ENCODE measurements at regions not wholly inside any gene's neighbourhood (a gene's known extent, or its start where the extent isn't known, plus 50 kb on each side); places are given as distances from the start of the nearest gene placed in this dataset.
"Not testable (repeated sequence)": the region's sequence is repeated elsewhere in the genome, so short reads cannot be mapped to it uniquely, and the experiment has no call there.

DNA sequence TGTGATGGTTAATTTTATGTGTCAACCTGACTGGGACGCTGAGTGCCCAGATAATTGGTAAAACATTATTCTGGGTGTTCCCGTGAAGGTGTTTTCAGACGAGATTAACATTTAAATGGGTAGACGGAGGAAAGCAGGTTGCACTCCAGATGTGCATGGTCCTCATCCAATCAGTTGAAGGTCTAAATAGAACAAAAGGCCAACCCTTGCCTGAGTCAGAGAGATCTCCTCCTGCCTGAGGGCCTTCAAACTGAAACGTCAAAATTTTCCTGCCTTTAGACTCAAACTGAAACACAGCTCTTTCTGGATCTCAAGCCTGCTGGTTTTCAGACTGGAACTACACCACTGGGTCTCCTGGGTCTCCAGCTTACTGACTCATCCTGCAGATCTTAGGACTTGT lies 73.5 kb downstream of the NPIPA8 start:
- H3K4me3 ChIP-seq (ENCODE audit: low read length in 2 of 2); H3K9me3 ChIP-seq (ENCODE audit: control insufficient read depth in 2 of 2, low read length in 2 of 2); H3K4me1 ChIP-seq (ENCODE audit: control insufficient read depth in 2 of 2, insufficient read depth in 2 of 2, low read length in 2 of 2); H3K9ac ChIP-seq (ENCODE audit: low read depth in 1 of 2, low read length in 2 of 2); H3K36me3 ChIP-seq (ENCODE audit: control insufficient read depth in 2 of 2, insufficient read depth in 2 of 2, low read length in 2 of 2); H3K27me3 ChIP-seq (ENCODE audit: control insufficient read depth in 2 of 2, insufficient read depth in 2 of 2, low read length in 2 of 2); H3K27ac ChIP-seq (ENCODE audit: low read depth in 2 of 2, low read length in 2 of 2): not testable (repeated sequence)

GRCh38 chr16:18261848-18262247 lies 74.7 kb downstream of the NPIPA8 start:
- not testable (repeated sequence) for H3K27ac ChIP-seq (ENCODE audit: low read depth in 2 of 2, low read length in 2 of 2); H3K9me3 ChIP-seq (ENCODE audit: control insufficient read depth in 2 of 2, low read length in 2 of 2); H3K4me3 ChIP-seq (ENCODE audit: low read length in 2 of 2); H3K4me1 ChIP-seq (ENCODE audit: control insufficient read depth in 2 of 2, insufficient read depth in 2 of 2, low read length in 2 of 2); H3K9ac ChIP-seq (ENCODE audit: low read depth in 1 of 2, low read length in 2 of 2); H3K36me3 ChIP-seq (ENCODE audit: control insufficient read depth in 2 of 2, insufficient read depth in 2 of 2, low read length in 2 of 2); H3K27me3 ChIP-seq (ENCODE audit: control insufficient read depth in 2 of 2, insufficient read depth in 2 of 2, low read length in 2 of 2)

GRCh38 chr16:18259496-18260176 lies 76.9 kb downstream of the NPIPA8 start:
- H3K9ac ChIP-seq (ENCODE audit: low read depth in 1 of 2, low read length in 2 of 2); H3K4me3 ChIP-seq (ENCODE audit: low read length in 2 of 2); H3K36me3 ChIP-seq (ENCODE audit: control insufficient read depth in 2 of 2, insufficient read depth in 2 of 2, low read length in 2 of 2); H3K9me3 ChIP-seq (ENCODE audit: control insufficient read depth in 2 of 2, low read length in 2 of 2); H3K27me3 ChIP-seq (ENCODE audit: control insufficient read depth in 2 of 2, insufficient read depth in 2 of 2, low read length in 2 of 2); H3K4me1 ChIP-seq (ENCODE audit: control insufficient read depth in 2 of 2, insufficient read depth in 2 of 2, low read length in 2 of 2); H3K27ac ChIP-seq (ENCODE audit: low read depth in 2 of 2, low read length in 2 of 2): not testable (repeated sequence)

DNA sequence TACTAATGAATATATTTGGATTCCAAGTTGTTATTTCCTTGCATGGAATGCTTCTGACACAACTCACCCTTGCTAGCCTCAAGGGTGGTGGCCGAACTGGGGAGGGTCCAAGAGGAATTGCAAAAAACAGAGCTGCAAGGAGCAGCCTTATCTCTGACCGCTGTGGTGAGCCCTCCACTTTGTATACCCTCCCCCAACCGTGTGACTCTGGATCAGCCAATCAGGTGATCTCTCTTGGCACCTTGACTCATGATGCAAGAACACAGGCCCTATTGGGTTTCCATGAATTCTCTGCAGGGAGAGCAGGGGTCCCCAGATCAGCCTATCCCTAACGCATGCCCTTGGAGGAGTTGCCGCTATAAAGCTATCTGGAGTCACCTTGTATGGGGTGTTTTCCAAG lies 83.6 kb downstream of the NPIPA8 start:
- not testable (repeated sequence) for H3K27me3 ChIP-seq (ENCODE audit: control insufficient read depth in 2 of 2, insufficient read depth in 2 of 2, low read length in 2 of 2); H3K36me3 ChIP-seq (ENCODE audit: control insufficient read depth in 2 of 2, insufficient read depth in 2 of 2, low read length in 2 of 2); H3K4me1 ChIP-seq (ENCODE audit: control insufficient read depth in 2 of 2, insufficient read depth in 2 of 2, low read length in 2 of 2); H3K4me3 ChIP-seq (ENCODE audit: low read length in 2 of 2); H3K27ac ChIP-seq (ENCODE audit: low read depth in 2 of 2, low read length in 2 of 2); H3K9ac ChIP-seq (ENCODE audit: low read depth in 1 of 2, low read length in 2 of 2); H3K9me3 ChIP-seq (ENCODE audit: control insufficient read depth in 2 of 2, low read length in 2 of 2)

GRCh38 chr16:18230505-18230904 lies 106.0 kb downstream of the NPIPA8 start:
- H3K36me3 ChIP-seq (ENCODE audit: control insufficient read depth in 2 of 2, insufficient read depth in 2 of 2, low read length in 2 of 2); H3K27ac ChIP-seq (ENCODE audit: low read depth in 2 of 2, low read length in 2 of 2); H3K9ac ChIP-seq (ENCODE audit: low read depth in 1 of 2, low read length in 2 of 2); H3K4me3 ChIP-seq (ENCODE audit: low read length in 2 of 2); H3K27me3 ChIP-seq (ENCODE audit: control insufficient read depth in 2 of 2, insufficient read depth in 2 of 2, low read length in 2 of 2); H3K9me3 ChIP-seq (ENCODE audit: control insufficient read depth in 2 of 2, low read length in 2 of 2); H3K4me1 ChIP-seq (ENCODE audit: control insufficient read depth in 2 of 2, insufficient read depth in 2 of 2, low read length in 2 of 2): not testable (repeated sequence)

DNA sequence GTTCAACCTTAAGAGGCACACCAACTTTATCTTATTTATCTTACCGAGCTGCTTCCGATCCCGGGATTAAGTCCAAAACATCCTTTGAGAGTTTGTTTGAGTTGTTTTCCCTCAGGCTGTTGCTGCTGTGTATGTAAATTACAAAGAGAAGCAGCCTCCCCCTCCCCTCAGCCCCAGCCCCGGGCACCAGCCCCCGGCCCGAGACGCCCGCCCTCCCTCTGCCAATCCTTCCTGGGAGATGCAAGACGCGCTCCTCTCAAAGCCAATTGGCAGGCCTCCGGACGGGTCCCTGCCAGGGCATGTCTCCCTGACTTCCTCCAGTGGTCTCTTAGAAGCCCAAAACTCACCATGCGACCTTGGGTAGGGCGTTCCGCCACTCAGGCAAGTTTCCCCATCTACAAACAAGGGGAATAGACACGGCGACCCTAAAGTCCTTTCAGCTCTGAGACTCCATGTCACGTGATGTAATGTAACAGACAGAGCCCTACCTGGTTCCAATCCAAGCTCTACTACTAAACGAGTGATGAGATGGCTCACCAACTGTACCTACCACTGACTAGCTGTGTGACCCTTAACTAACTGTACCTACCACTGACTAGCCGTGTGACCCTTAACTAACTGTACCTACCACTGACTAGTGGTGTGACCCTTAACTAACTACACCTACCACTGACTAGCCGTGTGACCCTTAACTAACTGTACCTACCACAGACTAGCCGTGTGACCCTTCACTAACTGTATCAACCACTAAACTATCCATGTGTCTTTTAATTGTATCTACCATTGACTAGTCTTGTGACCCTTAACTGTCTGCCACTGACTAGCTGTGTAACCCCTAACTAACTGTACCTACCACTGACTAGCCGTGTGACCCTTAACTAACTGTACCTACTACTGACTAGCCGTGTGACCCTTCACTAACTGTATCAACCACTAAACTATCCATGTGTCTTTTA lies 114.2 kb downstream of the NPIPA8 start:
- H3K4me1 ChIP-seq (ENCODE audit: control insufficient read depth in 2 of 2, insufficient read depth in 2 of 2, low read length in 2 of 2); H3K27ac ChIP-seq (ENCODE audit: low read depth in 2 of 2, low read length in 2 of 2); H3K36me3 ChIP-seq (ENCODE audit: control insufficient read depth in 2 of 2, insufficient read depth in 2 of 2, low read length in 2 of 2); H3K9me3 ChIP-seq (ENCODE audit: control insufficient read depth in 2 of 2, low read length in 2 of 2); H3K27me3 ChIP-seq (ENCODE audit: control insufficient read depth in 2 of 2, insufficient read depth in 2 of 2, low read length in 2 of 2); H3K4me3 ChIP-seq (ENCODE audit: low read length in 2 of 2); H3K9ac ChIP-seq (ENCODE audit: low read depth in 1 of 2, low read length in 2 of 2): not testable (repeated sequence)

DNA sequence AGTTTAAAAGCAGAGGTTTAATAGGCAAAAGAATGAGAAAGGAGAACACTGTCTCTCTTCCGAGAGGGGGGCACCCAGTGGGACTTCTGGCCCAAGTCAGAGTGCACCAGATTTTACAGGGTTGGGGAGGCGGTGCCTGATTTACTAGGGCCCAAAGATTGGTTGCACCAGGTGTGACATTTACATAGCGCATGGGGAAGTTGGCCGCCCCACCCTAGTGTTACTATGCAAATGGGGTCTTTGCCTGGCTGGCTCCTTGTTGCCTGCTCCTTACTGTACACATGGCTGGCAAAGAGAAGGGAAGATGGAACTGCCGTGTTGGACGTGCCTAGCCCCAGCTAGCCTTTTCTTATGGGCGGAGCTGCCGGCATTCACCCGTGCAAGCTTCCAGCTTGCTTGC lies 118.8 kb downstream of the NPIPA8 start:
- H3K27ac ChIP-seq (ENCODE audit: low read depth in 2 of 2, low read length in 2 of 2); H3K27me3 ChIP-seq (ENCODE audit: control insufficient read depth in 2 of 2, insufficient read depth in 2 of 2, low read length in 2 of 2); H3K36me3 ChIP-seq (ENCODE audit: control insufficient read depth in 2 of 2, insufficient read depth in 2 of 2, low read length in 2 of 2); H3K4me3 ChIP-seq (ENCODE audit: low read length in 2 of 2); H3K4me1 ChIP-seq (ENCODE audit: control insufficient read depth in 2 of 2, insufficient read depth in 2 of 2, low read length in 2 of 2); H3K9me3 ChIP-seq (ENCODE audit: control insufficient read depth in 2 of 2, low read length in 2 of 2); H3K9ac ChIP-seq (ENCODE audit: low read depth in 1 of 2, low read length in 2 of 2): not testable (repeated sequence)

GRCh38 chr16:18216814-18217213 lies 119.7 kb downstream of the NPIPA8 start:
- not testable (repeated sequence) for H3K4me1 ChIP-seq (ENCODE audit: control insufficient read depth in 2 of 2, insufficient read depth in 2 of 2, low read length in 2 of 2); H3K36me3 ChIP-seq (ENCODE audit: control insufficient read depth in 2 of 2, insufficient read depth in 2 of 2, low read length in 2 of 2); H3K27ac ChIP-seq (ENCODE audit: low read depth in 2 of 2, low read length in 2 of 2)

GRCh38 chr16:18213810-18214209 lies 122.7 kb downstream of the NPIPA8 start:
- H3K27ac ChIP-seq (ENCODE audit: low read depth in 2 of 2, low read length in 2 of 2); H3K4me3 ChIP-seq (ENCODE audit: low read length in 2 of 2); H3K4me1 ChIP-seq (ENCODE audit: control insufficient read depth in 2 of 2, insufficient read depth in 2 of 2, low read length in 2 of 2); H3K9me3 ChIP-seq (ENCODE audit: control insufficient read depth in 2 of 2, low read length in 2 of 2); H3K36me3 ChIP-seq (ENCODE audit: control insufficient read depth in 2 of 2, insufficient read depth in 2 of 2, low read length in 2 of 2); H3K27me3 ChIP-seq (ENCODE audit: control insufficient read depth in 2 of 2, insufficient read depth in 2 of 2, low read length in 2 of 2); H3K9ac ChIP-seq (ENCODE audit: low read depth in 1 of 2, low read length in 2 of 2): not testable (repeated sequence)

More at GRCh38 chr16:18216814-18217213, 119.7 kb downstream of the NPIPA8 start:
- H3K9me3 ChIP-seq (ENCODE audit: control insufficient read depth in 2 of 2, low read length in 2 of 2); H3K9ac ChIP-seq (ENCODE audit: low read depth in 1 of 2, low read length in 2 of 2); H3K4me3 ChIP-seq (ENCODE audit: low read length in 2 of 2); H3K27me3 ChIP-seq (ENCODE audit: control insufficient read depth in 2 of 2, insufficient read depth in 2 of 2, low read length in 2 of 2): not testable (repeated sequence)

- H3K9me3 ChIP-seq (ENCODE audit: control insufficient read depth in 2 of 2, low read length in 2 of 2); H3K9ac ChIP-seq (ENCODE audit: low read depth in 1 of 2, low read length in 2 of 2); H3K4me3 ChIP-seq (ENCODE audit: low read length in 2 of 2); H3K27me3 ChIP-seq (ENCODE audit: control insufficient read depth in 2 of 2, insufficient read depth in 2 of 2, low read length in 2 of 2); H3K4me1 ChIP-seq (ENCODE audit: control insufficient read depth in 2 of 2, insufficient read depth in 2 of 2, low read length in 2 of 2); H3K36me3 ChIP-seq (ENCODE audit: control insufficient read depth in 2 of 2, insufficient read depth in 2 of 2, low read length in 2 of 2); H3K27ac ChIP-seq (ENCODE audit: low read depth in 2 of 2, low read length in 2 of 2): not testable (repeated sequence)
Measured at GRCh38 chr16:18211505-18211904, 125.0 kb downstream of the NPIPA8 start.
